HEK293 (cell line): ENCODE measurements at regions not wholly inside any gene's neighbourhood (a gene's known extent, or its start where the extent isn't known, plus 50 kb on each side); places are given as distances from the start of the nearest gene placed in this dataset.

ENCODE experiments used
- CTCF ChIA-PET: fragments of 350-600 bp; formaldehyde crosslinking; extraction: SDS; loops from one replicate; lab custom pipeline; 2021; ENCODE audit warnings: antibody characterized with exemption; lab: Yijun Ruan, JAX
- POLR2A ChIA-PET: fragments of 300-600 bp; formaldehyde crosslinking; extraction: SDS; loops from one replicate; lab custom pipeline; 2020; ENCODE audit warnings: antibody characterized with exemption, inconsistent platforms; lab: Yijun Ruan, JAX
- H3K27ac ChIP-seq: fragments of 200-500 bp; sonication (Bioruptor generic); 2 replicates; pipeline ENCODE4 v1.5.1; 2014; ENCODE audit warnings: low read depth, low read length, control low read depth, inconsistent platforms; ENCODE audit errors: extremely low read depth
- H3K36me3 ChIP-seq, 2 experiments: fragments of 200-500 bp in 1 of 2; sonication (Bioruptor generic) in 1 of 2; 1 replicate in 1 of 2; 2 replicates in 1 of 2; pipeline ENCODE4 v1.5.1; 2014 to 2017; ENCODE audit warnings: inconsistent platforms in 2 of 2, low read length in 2 of 2; ENCODE audit not compliant: control insufficient read depth in 2 of 2, insufficient read depth in 1 of 2
- H3K4me1 ChIP-seq: fragments of 200-500 bp; sonication (Bioruptor generic); 2 replicates; pipeline ENCODE4 v1.5.1; 2014; ENCODE audit warnings: mild to moderate bottlenecking, low read length, inconsistent platforms; ENCODE audit not compliant: control insufficient read depth, insufficient read depth
- H3K4me3 ChIP-seq: 2 replicates; pipeline ENCODE4 v1.5.1; 2011; ENCODE audit warnings: low read depth, mild to moderate bottlenecking, control low read depth, low read length, moderate library complexity
- H3K9me3 ChIP-seq: fragments of 200-500 bp; sonication (Bioruptor generic); 2 replicates; pipeline ENCODE4 v1.5.1; 2014; ENCODE audit warnings: low read depth, low read length, inconsistent platforms; ENCODE audit not compliant: control insufficient read depth, insufficient read depth
- GLI4 ChIP-seq: fragments of 450-650 bp; formaldehyde crosslinking; IDR thresholded peaks from 2 replicates; pipeline ENCODE4 v1.5.1; 2016; ENCODE audit warnings: missing biosample characterization, missing genetic modification characterization
- HOXA7 ChIP-seq: sonication (generic); formaldehyde crosslinking; IDR thresholded peaks from 2 replicates; pipeline ENCODE4 v1.8.1; 2022; ENCODE audit warnings: missing genetic modification reagents, borderline replicate concordance
- IKZF3 ChIP-seq: fragments of 450-650 bp; IDR thresholded peaks from 2 replicates; pipeline ENCODE4 v1.5.0; 2018; ENCODE audit warnings: missing biosample characterization, mild to moderate bottlenecking, missing genetic modification characterization, moderate library complexity
- KLF1 ChIP-seq: fragments of 450-650 bp; formaldehyde crosslinking; IDR thresholded peaks from 2 replicates; pipeline ENCODE4 v1.5.1; 2016; ENCODE audit warnings: missing biosample characterization, missing genetic modification characterization
- MYNN ChIP-seq: fragments of 450-650 bp; formaldehyde crosslinking; IDR thresholded peaks from 2 replicates; pipeline ENCODE4 v1.5.1; 2016; ENCODE audit warnings: missing biosample characterization, missing genetic modification characterization, borderline replicate concordance
- SP3 ChIP-seq: fragments of 450-650 bp; formaldehyde crosslinking; IDR thresholded peaks from 2 replicates; pipeline ENCODE4 v1.5.1; 2016; ENCODE audit warnings: missing biosample characterization, missing genetic modification characterization
- WT1 ChIP-seq: fragments of 450-650 bp; formaldehyde crosslinking; IDR thresholded peaks from 2 replicates; pipeline ENCODE4 v1.5.1; 2016; ENCODE audit warnings: missing biosample characterization, missing genetic modification characterization
- ZBTB8A ChIP-seq: fragments of 450-650 bp; formaldehyde crosslinking; IDR thresholded peaks from 2 replicates; pipeline ENCODE4 v1.5.1; 2016; ENCODE audit warnings: missing biosample characterization, missing genetic modification characterization
- ZFP3 ChIP-seq: fragments of 450-650 bp; formaldehyde crosslinking; IDR thresholded peaks from 2 replicates; pipeline ENCODE4 v1.5.1; 2016; ENCODE audit warnings: low read depth, missing biosample characterization, missing genetic modification characterization
- ZNF121 ChIP-seq: fragments of 450-650 bp; formaldehyde crosslinking; IDR thresholded peaks from 2 replicates; pipeline ENCODE4 v1.5.1; 2016; ENCODE audit warnings: missing biosample characterization, missing genetic modification characterization
- ZNF146 ChIP-seq: fragments of 450-650 bp; formaldehyde crosslinking; IDR thresholded peaks from 2 replicates; pipeline ENCODE4 v1.5.1; 2016; ENCODE audit warnings: missing biosample characterization, missing genetic modification characterization
- ZNF169 ChIP-seq: fragments of 450-650 bp; formaldehyde crosslinking; IDR thresholded peaks from 2 replicates; pipeline ENCODE4 v1.5.1; 2016; ENCODE audit warnings: missing biosample characterization, missing genetic modification characterization
- ZNF184 ChIP-seq: fragments of 450-650 bp; IDR thresholded peaks from 2 replicates; pipeline ENCODE4 v1.5.1; 2018; ENCODE audit warnings: missing biosample characterization, mild to moderate bottlenecking, missing genetic modification characterization
- ZNF221 ChIP-seq: fragments of 450-650 bp; formaldehyde crosslinking; IDR thresholded peaks from 2 replicates; pipeline ENCODE4 v1.5.1; 2017; ENCODE audit warnings: missing biosample characterization, missing genetic modification characterization, borderline replicate concordance
- ZNF311 ChIP-seq: fragments of 450-650 bp; formaldehyde crosslinking; IDR thresholded peaks from 2 replicates; pipeline ENCODE4 v1.5.1; 2017; ENCODE audit warnings: missing biosample characterization, missing genetic modification characterization, borderline replicate concordance
- ZNF354C ChIP-seq: fragments of 450-650 bp; formaldehyde crosslinking; IDR thresholded peaks from 2 replicates; pipeline ENCODE4 v1.5.1; 2016; ENCODE audit warnings: missing biosample characterization, missing genetic modification characterization, low read depth, borderline replicate concordance
- ZNF37A ChIP-seq: fragments of 450-650 bp; IDR thresholded peaks from 2 replicates; pipeline ENCODE4 v1.5.1; 2018; ENCODE audit warnings: missing biosample characterization, missing genetic modification characterization
- ZNF423 ChIP-seq: fragments of 450-650 bp; formaldehyde crosslinking; IDR thresholded peaks from 2 replicates; pipeline ENCODE4 v1.5.1; 2016; ENCODE audit warnings: missing biosample characterization, missing genetic modification characterization
- ZNF48 ChIP-seq: fragments of 450-650 bp; formaldehyde crosslinking; IDR thresholded peaks from 2 replicates; pipeline ENCODE4 v1.5.1; 2016; ENCODE audit warnings: missing biosample characterization, missing genetic modification characterization
- ZNF514 ChIP-seq: fragments of 450-650 bp; formaldehyde crosslinking; IDR thresholded peaks from 2 replicates; pipeline ENCODE4 v1.5.1; 2016; ENCODE audit warnings: missing biosample characterization, missing genetic modification characterization
- ZNF664 ChIP-seq: fragments of 450-650 bp; formaldehyde crosslinking; IDR thresholded peaks from 2 replicates; pipeline ENCODE4 v1.5.1; 2016; ENCODE audit warnings: missing biosample characterization, missing genetic modification characterization
- ZNF670 ChIP-seq: fragments of 450-650 bp; formaldehyde crosslinking; IDR thresholded peaks from 2 replicates; pipeline ENCODE4 v1.5.1; 2016; ENCODE audit warnings: missing biosample characterization, missing genetic modification characterization, low read depth
- ZNF830 ChIP-seq: fragments of 450-650 bp; IDR thresholded peaks from 2 replicates; pipeline ENCODE4 v1.5.0; 2018; ENCODE audit warnings: missing biosample characterization, missing genetic modification characterization, low read depth, mild to moderate bottlenecking, moderate library complexity
- ZNF837 ChIP-seq: fragments of 450-650 bp; formaldehyde crosslinking; IDR thresholded peaks from 2 replicates; pipeline ENCODE4 v1.5.1; 2016; ENCODE audit warnings: missing biosample characterization, missing genetic modification characterization
- TF ChIP-seq, protein P1 (sequence below): fragments of 450-650 bp; IDR thresholded peaks from 2 replicates; pipeline ENCODE4 v1.5.1; 2018; ENCODE audit warnings: missing biosample characterization, missing genetic modification characterization
- TF ChIP-seq, protein P2 (sequence below): fragments of 450-650 bp; formaldehyde crosslinking; IDR thresholded peaks from 2 replicates; pipeline ENCODE4 v1.5.1; 2017; ENCODE audit warnings: missing biosample characterization, missing genetic modification characterization

DNA sequence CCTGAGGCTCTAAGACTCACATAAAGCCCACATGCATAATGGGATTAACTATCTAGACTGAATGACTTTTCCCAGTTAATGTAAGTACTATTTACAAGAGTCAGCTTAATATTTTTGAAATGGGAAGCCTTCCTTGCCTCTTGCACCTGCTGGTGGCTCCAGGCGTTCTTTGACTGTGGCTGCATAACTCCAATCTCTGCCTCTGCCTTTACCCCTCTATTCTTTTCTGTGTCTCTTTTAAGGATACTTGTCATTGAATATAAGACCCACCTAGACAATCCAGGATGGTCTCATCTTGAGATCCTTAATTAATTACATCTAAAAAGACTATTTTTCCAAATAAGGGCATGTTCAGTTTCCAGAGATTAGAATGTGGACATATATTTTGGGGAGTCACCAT, 66.9 kb upstream of the PCED1B start:
- H3K4me1 ChIP-seq, result no peaks in the 10 kb centered on the region
- POLR2A ChIA-PET, result no interaction called here
- H3K27ac ChIP-seq, result no peak overlapping the region
- H3K36me3 ChIP-seq, result no peaks in the 10 kb centered on the region
- no peaks in the 10 kb centered on the region for H3K9me3 ChIP-seq
- CTCF ChIA-PET, result interaction anchor here (1.8 kb wide), 1 partner anchor 9 kb away, joined by 11 read pairs; no protein-coding TSS in a partner anchor
- H3K4me3 ChIP-seq, result no peak overlapping the region
- TF ChIP-seq HOXA7 (CRISPR knock-in tag), result no peak
- TF ChIP-seq ZNF670, result no peak
- TF ChIP-seq ZNF37A (tag by site-specific recombination), result no peak
- no peak for TF ChIP-seq ZNF354C (tag by site-specific recombination)
- TF ChIP-seq ZNF837 (tag by site-specific recombination), result no peak
- no peak for TF ChIP-seq GLI4
- TF ChIP-seq, protein P1, sequence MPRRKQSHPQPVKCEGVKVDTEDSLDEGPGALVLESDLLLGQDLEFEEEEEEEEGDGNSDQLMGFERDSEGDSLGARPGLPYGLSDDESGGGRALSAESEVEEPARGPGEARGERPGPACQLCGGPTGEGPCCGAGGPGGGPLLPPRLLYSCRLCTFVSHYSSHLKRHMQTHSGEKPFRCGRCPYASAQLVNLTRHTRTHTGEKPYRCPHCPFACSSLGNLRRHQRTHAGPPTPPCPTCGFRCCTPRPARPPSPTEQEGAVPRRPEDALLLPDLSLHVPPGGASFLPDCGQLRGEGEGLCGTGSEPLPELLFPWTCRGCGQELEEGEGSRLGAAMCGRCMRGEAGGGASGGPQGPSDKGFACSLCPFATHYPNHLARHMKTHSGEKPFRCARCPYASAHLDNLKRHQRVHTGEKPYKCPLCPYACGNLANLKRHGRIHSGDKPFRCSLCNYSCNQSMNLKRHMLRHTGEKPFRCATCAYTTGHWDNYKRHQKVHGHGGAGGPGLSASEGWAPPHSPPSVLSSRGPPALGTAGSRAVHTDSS, result no peak
- TF ChIP-seq ZNF311 (tag by site-specific recombination), result no peak
- TF ChIP-seq WT1 (tag by site-specific recombination), result no peak

DNA sequence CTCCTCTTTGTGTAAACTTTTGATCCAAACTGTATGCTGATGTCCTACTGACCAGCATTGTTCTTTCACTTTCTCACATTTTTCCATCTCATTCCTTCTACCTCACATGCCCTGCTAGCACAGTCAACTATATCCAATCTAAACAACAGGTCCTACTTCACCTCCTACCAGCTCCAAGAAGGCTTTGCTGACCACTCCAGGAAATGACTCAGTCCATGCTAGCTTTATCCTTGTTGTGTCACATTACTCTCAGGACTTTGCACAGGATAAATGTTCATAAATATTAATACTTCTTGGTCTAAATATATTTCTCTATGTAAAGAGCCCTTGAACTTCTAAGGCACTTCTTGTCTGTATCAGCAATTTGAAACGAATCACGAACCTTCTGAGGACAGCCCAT, 64.9 kb upstream of the PCED1B start:
- H3K36me3 ChIP-seq, result no peaks in the 10 kb centered on the region
- TF ChIP-seq ZNF121 (tag by site-specific recombination) (no peak), KLF1 (no peak), ZNF48 (no peak), ZNF184 (tag by site-specific recombination) (no peak), SP3 (tag by site-specific recombination) (no peak), ZNF514 (tag by site-specific recombination) (no peak), ZNF830 (no peak), ZBTB8A (no peak), ZNF664 (no peak), ZNF146 (tag by site-specific recombination) (no peak), IKZF3 (no peak), ZFP3 (tag by site-specific recombination) (no peak), ZNF423 (tag by site-specific recombination) (no peak), ZNF169 (tag by site-specific recombination) (no peak), MYNN (tag by site-specific recombination) (no peak), ZNF221 (tag by site-specific recombination) (no peak)
- TF ChIP-seq, protein P2, sequence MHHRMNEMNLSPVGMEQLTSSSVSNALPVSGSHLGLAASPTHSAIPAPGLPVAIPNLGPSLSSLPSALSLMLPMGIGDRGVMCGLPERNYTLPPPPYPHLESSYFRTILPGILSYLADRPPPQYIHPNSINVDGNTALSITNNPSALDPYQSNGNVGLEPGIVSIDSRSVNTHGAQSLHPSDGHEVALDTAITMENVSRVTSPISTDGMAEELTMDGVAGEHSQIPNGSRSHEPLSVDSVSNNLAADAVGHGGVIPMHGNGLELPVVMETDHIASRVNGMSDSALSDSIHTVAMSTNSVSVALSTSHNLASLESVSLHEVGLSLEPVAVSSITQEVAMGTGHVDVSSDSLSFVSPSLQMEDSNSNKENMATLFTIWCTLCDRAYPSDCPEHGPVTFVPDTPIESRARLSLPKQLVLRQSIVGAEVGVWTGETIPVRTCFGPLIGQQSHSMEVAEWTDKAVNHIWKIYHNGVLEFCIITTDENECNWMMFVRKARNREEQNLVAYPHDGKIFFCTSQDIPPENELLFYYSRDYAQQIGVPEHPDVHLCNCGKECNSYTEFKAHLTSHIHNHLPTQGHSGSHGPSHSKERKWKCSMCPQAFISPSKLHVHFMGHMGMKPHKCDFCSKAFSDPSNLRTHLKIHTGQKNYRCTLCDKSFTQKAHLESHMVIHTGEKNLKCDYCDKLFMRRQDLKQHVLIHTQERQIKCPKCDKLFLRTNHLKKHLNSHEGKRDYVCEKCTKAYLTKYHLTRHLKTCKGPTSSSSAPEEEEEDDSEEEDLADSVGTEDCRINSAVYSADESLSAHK (tag by site-specific recombination), result no peak
- TF ChIP-seq, all 188 proteins: peak for 0
- H3K4me1 ChIP-seq, result no peaks in the 10 kb centered on the region
- POLR2A ChIA-PET, result no interaction called here
- H3K9me3 ChIP-seq, result no peaks in the 10 kb centered on the region
- no peak overlapping the region for H3K4me3 ChIP-seq
- H3K27ac ChIP-seq, result no peak overlapping the region
- CTCF ChIA-PET, result interaction anchor here (0.7 to 1.5 kb wide), 3 partner anchors 15 to 338 kb away, joined by 3 to 5 read pairs (median 4); no protein-coding TSS in a partner anchor
